ENCODE measurements at regions not wholly inside any gene's neighbourhood (a gene's known extent, or its start where the extent isn't known, plus 50 kb on each side); places are given as distances from the start of the nearest gene placed in this dataset.

GRCh38 chr13:99768986-99769385, 202.6 kb downstream of the ZIC5 start:
- TF ChIP-seq POLR2A (IDR thresholded peaks at IDR 0.05): no peak
- no peak for TF ChIP-seq CTCF (IDR thresholded peaks at IDR 0.05)
